ENCODE measurements at regions not wholly inside any gene's neighbourhood (a gene's known extent, or its start where the extent isn't known, plus 50 kb on each side); places are given as distances from the start of the nearest gene placed in this dataset.

DNA sequence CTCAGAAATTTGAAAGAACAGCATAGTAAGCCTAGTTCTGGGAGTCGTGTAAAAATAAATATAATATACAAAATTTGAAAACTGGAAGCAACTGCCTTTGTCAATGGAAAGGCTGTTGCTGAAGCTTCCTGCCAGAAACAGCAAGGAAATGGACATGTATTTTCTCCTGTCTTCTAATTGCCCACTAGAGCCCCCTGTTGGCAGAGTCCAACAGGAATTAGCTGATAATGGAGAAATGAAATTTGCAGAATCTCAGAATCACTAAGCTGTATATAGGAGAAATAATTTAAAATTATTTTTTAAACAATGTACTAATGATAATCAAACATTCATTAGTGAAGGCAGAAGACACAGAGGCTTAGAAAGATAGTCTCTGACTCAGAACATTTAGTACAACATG is 414.8 kb downstream of the SLC6A15 start:
- no peak overlapping the region for H3K4me3 ChIP-seq (ENCODE audit: low read depth, low read length)
- TF ChIP-seq CTCF (IDR thresholded peaks at IDR 0.05; ENCODE audit: borderline replicate concordance, insufficient read depth, low read depth, low read length) = no peak

- no peak overlapping the region for H3K4me3 ChIP-seq (ENCODE audit: low read depth, low read length)
- no peak for TF ChIP-seq CTCF (IDR thresholded peaks at IDR 0.05; ENCODE audit: borderline replicate concordance, insufficient read depth, low read depth, low read length)
Measured at GRCh38 chr12:84495711-84496110, 416.9 kb downstream of the SLC6A15 start.

- H3K4me3 ChIP-seq (ENCODE audit: low read depth, low read length) = no peak overlapping the region
- no peak for TF ChIP-seq CTCF (IDR thresholded peaks at IDR 0.05; ENCODE audit: borderline replicate concordance, insufficient read depth, low read depth, low read length)
Measured at GRCh38 chr12:84492351-84492883, 420.2 kb downstream of the SLC6A15 start.

DNA sequence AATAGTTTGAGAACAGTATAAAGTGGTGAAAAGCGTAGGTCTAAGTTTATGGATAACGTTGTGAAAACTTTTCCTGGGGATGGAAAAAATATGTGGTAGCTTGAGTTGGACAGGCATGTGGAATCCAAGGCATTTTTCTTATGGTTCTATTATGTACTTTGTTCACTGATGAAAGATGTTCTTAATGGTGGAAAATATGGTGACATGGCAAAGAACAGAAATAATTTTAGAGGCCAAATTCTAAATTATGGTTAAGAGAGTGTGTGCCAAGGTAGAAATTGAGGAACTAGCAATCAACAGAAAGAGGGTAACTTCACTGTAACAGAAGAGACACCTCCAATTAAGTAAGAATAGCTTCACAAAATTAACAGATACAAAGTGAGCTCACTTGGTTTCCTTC is 427.8 kb downstream of the SLC6A15 start:
- no peak for TF ChIP-seq CTCF (IDR thresholded peaks at IDR 0.05; ENCODE audit: borderline replicate concordance, insufficient read depth, low read depth, low read length)
- no peak overlapping the region for H3K4me3 ChIP-seq (ENCODE audit: low read depth, low read length)

GRCh38 chr12:84480803-84481202 is 431.8 kb downstream of the SLC6A15 start:
- no peak overlapping the region for H3K4me3 ChIP-seq (ENCODE audit: low read depth, low read length)
- no peak for TF ChIP-seq CTCF (IDR thresholded peaks at IDR 0.05; ENCODE audit: borderline replicate concordance, insufficient read depth, low read depth, low read length)

- no peak overlapping the region for H3K4me3 ChIP-seq (ENCODE audit: low read depth, low read length)
- no peak for TF ChIP-seq CTCF (IDR thresholded peaks at IDR 0.05; ENCODE audit: borderline replicate concordance, insufficient read depth, low read depth, low read length)
Measured at GRCh38 chr12:84470361-84470760, 442.2 kb downstream of the SLC6A15 start.

GRCh38 chr12:84464616-84465015 is 448.0 kb downstream of the SLC6A15 start:
- no peak overlapping the region for H3K4me3 ChIP-seq (ENCODE audit: low read depth, low read length)
- TF ChIP-seq CTCF (IDR thresholded peaks at IDR 0.05; ENCODE audit: borderline replicate concordance, insufficient read depth, low read depth, low read length) = no peak
